Prostate gland (tissue), 2 donors: ENCODE measurements at regions not wholly inside any gene's neighbourhood (a gene's known extent, or its start where the extent isn't known, plus 50 kb on each side); places are given as distances from the start of the nearest gene placed in this dataset.

Experiments used
- DNase-seq: peaks from one replicate; pipeline ENCODE4 v3.0.0-alpha.2; 2019; ENCODE audit warnings: low spot score
- H3K27ac ChIP-seq, 2 donors: fragments of 200-600 bp; sonication (generic); 2 replicates each; pipeline ENCODE4 v1.5.1; 2017 to 2019
- H3K27me3 ChIP-seq: fragments of 200-600 bp; sonication (generic); replicated peaks from 2 replicates; pipeline ENCODE4 v1.5.1; 2019; ENCODE audit not compliant: insufficient read depth
- H3K36me3 ChIP-seq, 2 donors: fragments of 200-600 bp; sonication (generic); 1 replicate in 1 of 2; 2 replicates in 1 of 2; pipeline versions ENCODE4 v1.5.1 to v1.8.1; 2017 to 2019
- H3K4me1 ChIP-seq: fragments of 200-600 bp; sonication (generic); replicated peaks from 2 replicates; pipeline ENCODE4 v1.5.1; 2019
- H3K4me3 ChIP-seq, 2 donors: fragments of 200-600 bp; sonication (generic); 2 replicates each; pipeline ENCODE4 v1.5.1; 2017 to 2019
- H3K9me3 ChIP-seq: fragments of 200-600 bp; sonication (generic); 2 replicates; pipeline ENCODE4 v1.5.1; 2017
- CTCF ChIP-seq, 4 experiments: fragments of 200-600 bp in 2 of 4; fragments of 450-650 bp in 2 of 4; sonication (generic) in 2 of 4; IDR thresholded peaks; 1 replicate in 3 of 4; 2 replicates in 1 of 4; pipeline ENCODE4 v1.5.1; 2016 to 2019; ENCODE audit warnings: antibody characterized with exemption in 4 of 4, mild to moderate bottlenecking in 2 of 4, moderate library complexity in 2 of 4
- POLR2A ChIP-seq: fragments of 450-650 bp; IDR thresholded peaks from one replicate; pipeline ENCODE4 v1.6.1; 2016; ENCODE audit warnings: antibody characterized with exemption, mild to moderate bottlenecking
- POLR2AphosphoS5 ChIP-seq: sonication (generic); formaldehyde crosslinking; IDR thresholded peaks from one replicate; pipeline ENCODE4 v1.6.1; 2017; ENCODE audit warnings: antibody characterized with exemption
- WGBS: methylation state at CpG from one replicate; pipeline ENCODE4 v1.1.5; 2018; 5-methylcytosine and 5-hydroxymethylcytosine counted together
- intact Hi-C: fragments of 100-400 bp; cut with DNase I; formaldehyde crosslinking; loops from one replicate; pipeline ENCODE4 v1.14.2; 2022

GRCh38 chr9:75539523-75539922 lies 350.9 kb upstream of the PCSK5 start:
- intact Hi-C loops, result no loop called here
- no peaks in the 10 kb centered on the region for H3K9me3 ChIP-seq
- no peak overlapping the region for H3K4me3 ChIP-seq
- WGBS, result 40% methylated on average over 1 of the region's 1 CpG
- H3K36me3 ChIP-seq, result no peaks in the 10 kb centered on the region
- DNase-seq, result no peak
- no peak for TF ChIP-seq POLR2A
- TF ChIP-seq CTCF (IDR thresholded peaks at IDR 0.05), result no peak
- TF ChIP-seq POLR2AphosphoS5, result no peak
- H3K4me1 ChIP-seq, result no peaks in the 10 kb centered on the region
- H3K27ac ChIP-seq, result no peak overlapping the region
- no peaks in the 10 kb centered on the region for H3K27me3 ChIP-seq

DNA sequence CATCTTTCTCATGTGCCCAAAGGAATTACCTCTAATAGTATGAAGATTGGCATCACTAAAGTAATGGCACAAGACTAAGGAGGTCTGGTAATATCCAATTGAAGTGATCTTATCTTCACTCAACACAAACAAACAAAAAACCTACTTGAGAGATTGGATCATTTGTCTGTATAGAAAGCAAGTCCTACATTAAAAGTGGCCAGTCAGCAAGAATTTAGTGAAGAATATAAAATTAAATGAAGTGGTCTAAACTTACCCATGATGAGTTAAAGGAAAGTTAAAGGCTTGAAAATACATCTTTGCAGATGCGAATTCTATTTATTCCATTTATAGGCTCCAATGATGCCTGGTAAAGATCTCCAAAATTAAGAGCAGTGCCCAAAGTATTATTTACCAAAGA lies 350.3 kb upstream of the PCSK5 start:
- Histone ChIP-seq H3K27ac (no peak overlapping the region), H3K4me3 (no peak overlapping the region), H3K36me3 (no peaks in the 10 kb centered on the region), H3K4me1 (no peaks in the 10 kb centered on the region), H3K9me3 (no peaks in the 10 kb centered on the region), H3K27me3 (no peaks in the 10 kb centered on the region)
- no peak for DNase-seq
- TF ChIP-seq POLR2A (no peak), CTCF (IDR thresholded peaks at IDR 0.05) (no peak), POLR2AphosphoS5 (no peak)
- intact Hi-C loops, result no loop called here
- WGBS, result 95% methylated on average over 1 of the region's 1 CpG

DNA sequence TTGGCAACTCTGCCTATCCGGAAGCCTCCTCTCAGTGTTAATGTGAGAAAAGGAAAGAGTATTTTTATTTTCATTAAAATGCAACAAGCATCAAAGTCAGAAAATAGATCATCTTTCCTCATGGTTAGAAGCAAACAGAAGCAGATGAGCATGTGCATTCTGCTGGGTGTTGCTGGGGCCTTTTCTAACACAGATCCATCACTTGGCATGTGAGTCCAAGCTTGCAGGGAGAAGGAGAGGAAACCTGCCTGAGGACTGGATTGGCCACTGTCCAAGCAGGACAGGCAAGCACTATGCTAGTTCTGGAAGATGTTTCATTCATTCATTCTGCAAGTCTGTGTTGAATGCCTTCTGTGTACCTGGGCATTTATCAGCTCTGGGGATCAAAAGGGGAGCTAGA lies 348.7 kb upstream of the PCSK5 start:
- TF ChIP-seq CTCF (IDR thresholded peaks at IDR 0.05), result no peak
- TF ChIP-seq POLR2AphosphoS5, result no peak
- no peak for TF ChIP-seq POLR2A
- Histone ChIP-seq H3K4me3 (no peak overlapping the region), H3K27ac (no peak overlapping the region), H3K9me3 (no peaks in the 10 kb centered on the region), H3K27me3 (no peaks in the 10 kb centered on the region), H3K4me1 (no peaks in the 10 kb centered on the region), H3K36me3 (no peaks in the 10 kb centered on the region)
- intact Hi-C loops, result no loop called here
- DNase-seq, result no peak
- 90% methylated on average over 1 of the region's 1 CpG for WGBS

GRCh38 chr9:75544815-75545214 lies 345.7 kb upstream of the PCSK5 start:
- Histone ChIP-seq H3K4me1 (no peaks in the 10 kb centered on the region), H3K36me3 (no peaks in the 10 kb centered on the region), H3K27ac (no peak overlapping the region), H3K4me3 (no peak overlapping the region), H3K9me3 (no peaks in the 10 kb centered on the region), H3K27me3 (no peaks in the 10 kb centered on the region)
- intact Hi-C loops, result no loop called here
- TF ChIP-seq CTCF (IDR thresholded peaks at IDR 0.05) (no peak), POLR2A (no peak), POLR2AphosphoS5 (no peak)
- DNase-seq, result no peak

DNA sequence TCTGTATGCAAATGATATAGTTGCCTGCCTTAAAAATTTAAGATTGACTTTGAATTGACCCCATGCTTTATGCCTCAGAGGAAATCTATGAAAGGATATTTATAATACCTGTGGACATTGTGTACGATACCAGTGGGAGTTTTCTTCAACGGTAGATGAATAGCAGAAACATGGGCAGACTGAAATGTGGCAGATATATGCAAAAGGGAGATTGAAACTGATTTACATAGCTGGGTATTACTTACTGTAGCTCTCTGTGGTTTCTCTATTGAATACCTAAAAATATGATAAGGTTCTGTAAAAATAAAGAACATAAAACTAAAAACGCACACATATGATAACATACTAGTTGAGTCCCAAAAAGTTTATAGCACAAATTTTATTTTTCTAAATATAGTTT lies 345.2 kb upstream of the PCSK5 start:
- Histone ChIP-seq H3K4me3 (no peak overlapping the region), H3K9me3 (no peaks in the 10 kb centered on the region), H3K36me3 (no peaks in the 10 kb centered on the region), H3K4me1 (no peaks in the 10 kb centered on the region), H3K27ac (no peak overlapping the region), H3K27me3 (no peaks in the 10 kb centered on the region)
- intact Hi-C loops, result no loop called here
- WGBS, result 63% methylated on average over 3 of the region's 3 CpGs
- TF ChIP-seq POLR2AphosphoS5 (no peak), CTCF (IDR thresholded peaks at IDR 0.05) (no peak), POLR2A (no peak)
- no peak for DNase-seq
